ENCODE measurements at regions not wholly inside any gene's neighbourhood (a gene's known extent, or its start where the extent isn't known, plus 50 kb on each side); places are given as distances from the start of the nearest gene placed in this dataset.

DNA sequence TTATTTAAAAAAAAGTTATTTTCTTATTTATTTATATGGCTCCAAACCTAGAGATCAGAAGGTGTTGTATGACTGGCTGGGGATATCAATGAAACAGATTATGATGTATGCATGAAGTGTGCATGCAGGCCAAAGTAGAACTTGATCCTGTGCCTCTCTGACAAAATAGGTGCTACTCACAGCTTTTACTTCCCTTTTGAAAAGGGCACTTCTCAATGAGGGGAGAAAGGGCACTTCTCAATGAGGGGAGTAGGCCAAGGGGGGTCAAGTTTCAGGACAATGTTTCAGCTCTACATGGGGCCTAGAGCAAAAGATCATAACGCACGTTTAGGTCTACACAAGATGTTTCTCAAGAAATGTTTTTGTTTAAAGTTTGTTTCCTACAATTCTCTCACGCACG is 397.5 kb downstream of the ETS1 start:
- TF ChIP-seq, protein P1, sequence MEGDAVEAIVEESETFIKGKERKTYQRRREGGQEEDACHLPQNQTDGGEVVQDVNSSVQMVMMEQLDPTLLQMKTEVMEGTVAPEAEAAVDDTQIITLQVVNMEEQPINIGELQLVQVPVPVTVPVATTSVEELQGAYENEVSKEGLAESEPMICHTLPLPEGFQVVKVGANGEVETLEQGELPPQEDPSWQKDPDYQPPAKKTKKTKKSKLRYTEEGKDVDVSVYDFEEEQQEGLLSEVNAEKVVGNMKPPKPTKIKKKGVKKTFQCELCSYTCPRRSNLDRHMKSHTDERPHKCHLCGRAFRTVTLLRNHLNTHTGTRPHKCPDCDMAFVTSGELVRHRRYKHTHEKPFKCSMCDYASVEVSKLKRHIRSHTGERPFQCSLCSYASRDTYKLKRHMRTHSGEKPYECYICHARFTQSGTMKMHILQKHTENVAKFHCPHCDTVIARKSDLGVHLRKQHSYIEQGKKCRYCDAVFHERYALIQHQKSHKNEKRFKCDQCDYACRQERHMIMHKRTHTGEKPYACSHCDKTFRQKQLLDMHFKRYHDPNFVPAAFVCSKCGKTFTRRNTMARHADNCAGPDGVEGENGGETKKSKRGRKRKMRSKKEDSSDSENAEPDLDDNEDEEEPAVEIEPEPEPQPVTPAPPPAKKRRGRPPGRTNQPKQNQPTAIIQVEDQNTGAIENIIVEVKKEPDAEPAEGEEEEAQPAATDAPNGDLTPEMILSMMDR (IDR thresholded peaks at IDR 0.05; ENCODE audit: low read depth, low read length) = no peak
- TF ChIP-seq EZH2phosphoT487 (IDR thresholded peaks at IDR 0.05; ENCODE audit: low read depth) = no peak
- no peak overlapping the region for H3K4me3 ChIP-seq (ENCODE audit: low read length)
- H2AFZ ChIP-seq (ENCODE audit: low read depth, low read length) = no peak overlapping the region
- H3K9me3 ChIP-seq (ENCODE audit: insufficient read depth, low read length) = no peaks in the 10 kb centered on the region
- H3K79me2 ChIP-seq (ENCODE audit: low read length) = no peaks in the 10 kb centered on the region
- H3K27ac ChIP-seq (ENCODE audit: low read length) = no peak overlapping the region
- H3K4me2 ChIP-seq (ENCODE audit: low read length) = no peak overlapping the region
- H3K36me3 ChIP-seq (replicated peaks; ENCODE audit: low read depth, low read length) = no peaks in the 10 kb centered on the region
- H3K27me3 ChIP-seq (ENCODE audit: low read depth, low read length) = peaks cover 3% of the 10 kb centered on the region; the same call in 1 of the 2 replicates
- no peak overlapping the region for H3K9ac ChIP-seq (ENCODE audit: low read length)
- no peaks in the 10 kb centered on the region for H3K4me1 ChIP-seq (ENCODE audit: low read length)
- H4K20me1 ChIP-seq (ENCODE audit: insufficient read depth, low read length) = no peaks in the 10 kb centered on the region

DNA sequence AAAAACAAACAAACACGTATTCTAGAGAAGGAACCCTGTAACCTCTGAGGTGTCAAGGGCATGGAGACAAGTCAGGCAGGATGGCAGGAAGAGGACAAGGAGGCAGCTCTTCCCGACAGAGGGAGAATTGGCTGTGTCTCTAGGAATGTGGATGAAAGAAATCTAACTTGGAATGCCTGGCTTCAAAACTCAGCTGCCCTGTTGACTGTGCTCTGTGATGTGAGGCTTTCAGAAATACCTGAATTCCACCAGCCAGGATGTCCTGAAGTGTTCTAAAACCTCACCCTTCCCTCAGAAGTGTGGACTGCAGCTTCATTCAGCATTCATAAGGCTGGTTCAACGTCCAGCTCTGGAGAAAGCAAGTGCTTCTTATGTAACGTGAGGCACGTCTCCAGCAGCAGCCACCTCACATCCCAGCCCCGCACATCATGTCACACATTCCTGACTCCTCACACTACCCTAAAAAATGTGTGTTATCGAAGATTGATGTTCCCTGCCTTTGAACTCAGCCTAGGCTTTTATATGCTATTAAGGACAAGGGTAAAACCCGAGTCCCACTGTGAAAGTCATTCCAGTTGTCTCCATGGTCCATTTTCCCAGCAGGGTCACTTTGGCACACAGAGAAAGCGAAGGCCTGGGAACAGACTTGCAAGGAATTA is 398.9 kb downstream of the ETS1 start:
- Histone ChIP-seq H3K4me1 (ENCODE audit: low read length) (no peaks in the 10 kb centered on the region), H3K9ac (ENCODE audit: low read length) (no peak overlapping the region), H3K36me3 (replicated peaks; ENCODE audit: low read depth, low read length) (no peaks in the 10 kb centered on the region), H4K20me1 (ENCODE audit: insufficient read depth, low read length) (no peaks in the 10 kb centered on the region), H2AFZ (ENCODE audit: low read depth, low read length) (no peak overlapping the region), H3K27ac (ENCODE audit: low read length) (no peak overlapping the region), H3K79me2 (ENCODE audit: low read length) (no peaks in the 10 kb centered on the region), H3K9me3 (ENCODE audit: insufficient read depth, low read length) (no peaks in the 10 kb centered on the region), H3K27me3 (ENCODE audit: low read depth, low read length) (no peaks in the 10 kb centered on the region), H3K4me3 (ENCODE audit: low read length) (no peak overlapping the region), H3K4me2 (ENCODE audit: low read length) (no peak overlapping the region)
- no peak for TF ChIP-seq EZH2phosphoT487 (IDR thresholded peaks at IDR 0.05; ENCODE audit: low read depth)
- TF ChIP-seq, protein P1 (IDR thresholded peaks at IDR 0.05; ENCODE audit: low read depth, low read length) = no peak

DNA sequence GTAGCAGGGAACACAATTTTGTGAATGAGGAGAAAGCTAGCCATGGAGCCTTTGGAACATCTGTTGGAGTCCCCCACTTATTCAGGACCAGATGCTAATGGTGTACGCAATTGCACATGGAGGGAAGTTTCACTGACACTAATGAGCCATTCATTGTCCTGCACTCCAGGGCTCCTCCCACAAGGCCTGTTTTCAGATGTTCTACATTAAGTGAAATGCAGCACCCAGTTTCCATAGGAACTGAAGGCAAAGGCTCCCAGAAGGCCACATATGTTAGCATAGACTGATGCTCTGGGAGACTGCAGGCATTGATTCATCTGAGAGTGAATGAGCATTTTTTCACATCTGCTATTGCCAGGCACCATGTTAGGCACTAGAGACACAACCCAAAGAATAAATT is 399.5 kb downstream of the ETS1 start:
- no peak for TF ChIP-seq EZH2phosphoT487 (IDR thresholded peaks at IDR 0.05; ENCODE audit: low read depth)
- TF ChIP-seq, protein P1 (IDR thresholded peaks at IDR 0.05; ENCODE audit: low read depth, low read length) = no peak
- H3K4me2 ChIP-seq (ENCODE audit: low read length) = no peak overlapping the region
- no peaks in the 10 kb centered on the region for H3K4me1 ChIP-seq (ENCODE audit: low read length)
- no peaks in the 10 kb centered on the region for H3K79me2 ChIP-seq (ENCODE audit: low read length)
- no peak overlapping the region for H3K27ac ChIP-seq (ENCODE audit: low read length)
- H3K9ac ChIP-seq (ENCODE audit: low read length) = no peak overlapping the region
- no peaks in the 10 kb centered on the region for H4K20me1 ChIP-seq (ENCODE audit: insufficient read depth, low read length)
- H3K9me3 ChIP-seq (ENCODE audit: insufficient read depth, low read length) = no peaks in the 10 kb centered on the region
- H2AFZ ChIP-seq (ENCODE audit: low read depth, low read length) = no peak overlapping the region
- H3K27me3 ChIP-seq (ENCODE audit: low read depth, low read length) = no peaks in the 10 kb centered on the region
- H3K36me3 ChIP-seq (replicated peaks; ENCODE audit: low read depth, low read length) = no peaks in the 10 kb centered on the region
- no peak overlapping the region for H3K4me3 ChIP-seq (ENCODE audit: low read length)

DNA sequence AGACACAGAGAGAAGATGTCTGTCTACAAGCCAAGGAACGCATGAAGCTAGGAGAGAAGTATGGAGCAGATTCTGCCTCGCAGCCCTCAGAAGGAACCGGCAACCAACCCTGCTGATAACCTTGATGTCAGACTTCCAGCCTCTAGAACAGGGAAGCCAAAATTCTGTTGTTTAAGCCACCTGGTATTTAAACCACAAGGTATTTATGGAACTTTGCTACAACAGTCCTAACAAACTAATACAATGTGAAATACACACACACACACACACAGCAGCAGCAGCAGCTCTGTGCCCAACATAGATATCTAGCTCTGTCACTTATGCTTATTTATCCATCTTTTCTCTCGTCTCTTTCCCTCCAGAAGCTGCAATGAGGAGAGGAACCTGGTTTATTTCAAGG is 400.0 kb downstream of the ETS1 start:
- Histone ChIP-seq H3K9me3 (ENCODE audit: insufficient read depth, low read length) (no peaks in the 10 kb centered on the region), H4K20me1 (ENCODE audit: insufficient read depth, low read length) (no peaks in the 10 kb centered on the region), H3K36me3 (replicated peaks; ENCODE audit: low read depth, low read length) (no peaks in the 10 kb centered on the region), H2AFZ (ENCODE audit: low read depth, low read length) (no peak overlapping the region), H3K4me3 (ENCODE audit: low read length) (no peak overlapping the region), H3K9ac (ENCODE audit: low read length) (no peak overlapping the region), H3K27me3 (ENCODE audit: low read depth, low read length) (no peaks in the 10 kb centered on the region), H3K79me2 (ENCODE audit: low read length) (no peaks in the 10 kb centered on the region), H3K4me2 (ENCODE audit: low read length) (no peak overlapping the region), H3K4me1 (ENCODE audit: low read length) (no peaks in the 10 kb centered on the region), H3K27ac (ENCODE audit: low read length) (no peak overlapping the region)
- TF ChIP-seq EZH2phosphoT487 (IDR thresholded peaks at IDR 0.05; ENCODE audit: low read depth) = no peak
- TF ChIP-seq, protein P1 (IDR thresholded peaks at IDR 0.05; ENCODE audit: low read depth, low read length) = no peak

All from OCI-LY3 (cell line).